Hepatocyte (in vitro differentiated cells): ENCODE measurements at regions not wholly inside any gene's neighbourhood (a gene's known extent, or its start where the extent isn't known, plus 50 kb on each side); places are given as distances from the start of the nearest gene placed in this dataset.

Experiments used
- EZH2phosphoT487 ChIP-seq: fragments of 200-600 bp; sonication (generic); IDR thresholded peaks from one replicate; pipeline ENCODE4 v1.6.1; 2018; ENCODE audit warnings: antibody characterized with exemption, mild to moderate bottlenecking, low read depth, moderate library complexity; ENCODE audit not compliant: unreplicated experiment, severe bottlenecking
- TF ChIP-seq, protein P1 (sequence below): fragments of 200-600 bp; sonication (generic); IDR thresholded peaks from 2 replicates; pipeline ENCODE4 v1.5.1; 2016; ENCODE audit warnings: antibody characterized with exemption, mild to moderate bottlenecking; ENCODE audit not compliant: poor library complexity

DNA sequence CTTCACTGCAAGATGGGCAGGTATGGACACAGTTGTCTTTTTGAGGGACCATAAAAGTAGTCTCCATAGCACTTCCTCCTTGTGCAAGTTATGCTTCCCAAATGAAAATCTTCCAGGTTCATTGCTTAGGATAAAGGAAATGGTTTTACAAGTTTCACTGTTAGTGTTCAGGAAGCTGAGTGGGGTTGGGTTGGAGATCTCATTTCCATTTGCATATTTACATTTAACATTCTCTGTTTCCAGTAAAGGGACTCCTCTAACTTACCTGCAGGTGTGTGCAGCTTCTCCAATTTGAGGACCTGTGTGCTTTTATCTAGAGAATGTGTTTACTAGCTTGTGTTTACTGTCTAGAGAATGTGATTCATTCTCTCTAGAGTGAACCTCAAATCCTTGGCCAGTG lies 141.3 kb upstream of the POU2AF2 start:
- TF ChIP-seq, protein P1, sequence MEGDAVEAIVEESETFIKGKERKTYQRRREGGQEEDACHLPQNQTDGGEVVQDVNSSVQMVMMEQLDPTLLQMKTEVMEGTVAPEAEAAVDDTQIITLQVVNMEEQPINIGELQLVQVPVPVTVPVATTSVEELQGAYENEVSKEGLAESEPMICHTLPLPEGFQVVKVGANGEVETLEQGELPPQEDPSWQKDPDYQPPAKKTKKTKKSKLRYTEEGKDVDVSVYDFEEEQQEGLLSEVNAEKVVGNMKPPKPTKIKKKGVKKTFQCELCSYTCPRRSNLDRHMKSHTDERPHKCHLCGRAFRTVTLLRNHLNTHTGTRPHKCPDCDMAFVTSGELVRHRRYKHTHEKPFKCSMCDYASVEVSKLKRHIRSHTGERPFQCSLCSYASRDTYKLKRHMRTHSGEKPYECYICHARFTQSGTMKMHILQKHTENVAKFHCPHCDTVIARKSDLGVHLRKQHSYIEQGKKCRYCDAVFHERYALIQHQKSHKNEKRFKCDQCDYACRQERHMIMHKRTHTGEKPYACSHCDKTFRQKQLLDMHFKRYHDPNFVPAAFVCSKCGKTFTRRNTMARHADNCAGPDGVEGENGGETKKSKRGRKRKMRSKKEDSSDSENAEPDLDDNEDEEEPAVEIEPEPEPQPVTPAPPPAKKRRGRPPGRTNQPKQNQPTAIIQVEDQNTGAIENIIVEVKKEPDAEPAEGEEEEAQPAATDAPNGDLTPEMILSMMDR, result no peak
- no peak for TF ChIP-seq EZH2phosphoT487
